T-cell (primary cell): ENCODE measurements at regions not wholly inside any gene's neighbourhood (a gene's known extent, or its start where the extent isn't known, plus 50 kb on each side); places are given as distances from the start of the nearest gene placed in this dataset.

ENCODE experiments used
- ATAC-seq, 4 experiments: fragments of 200-7000 bp in 3 of 4; fragments of 150-1000 bp in 1 of 4; cut with Tn5 transposase; replicated peaks in 1 of 4; 1 replicate in 3 of 4; 2 replicates in 1 of 4; pipeline ENCODE4 v1.10.0; 2021; ENCODE audit warnings: moderate library complexity in 3 of 4, mild to moderate bottlenecking in 2 of 4, moderate number of reproducible peaks in 1 of 4
- CTCF ChIA-PET, 2 donors: fragments of 300-600 bp; sonication (Branson Sonifier 250); formaldehyde crosslinking; loops; one replicate each; lab custom pipeline; 2022; ENCODE audit warnings: antibody characterized with exemption in 2 of 2; lab: Charles Lee
- POLR2A ChIA-PET, 2 donors: fragments of 300-600 bp; sonication (Branson Sonifier 250); formaldehyde crosslinking; loops; one replicate each; lab custom pipeline; 2022; ENCODE audit warnings: antibody characterized with exemption in 2 of 2; lab: Charles Lee
- DNase-seq, 35 experiments: peaks; one replicate each; pipeline versions ENCODE4 v3.0.0 to v3.0.0-alpha.2; 2013 to 2023
- H3K27ac ChIP-seq: one replicate; pipeline ENCODE4 v1.5.1; 2013; ENCODE audit warnings: low read length
- H3K27me3 ChIP-seq, 2 experiments: replicated peaks in 1 of 2; 1 replicate in 1 of 2; 2 replicates in 1 of 2; pipeline versions ENCODE4 v1.6.1 to v1.7.0; 2013; ENCODE audit warnings: low read length in 1 of 2, mixed read lengths in 1 of 2; ENCODE audit not compliant: control insufficient read depth in 2 of 2, insufficient read depth in 2 of 2; ENCODE audit errors: extremely low read depth in 1 of 2
- H3K36me3 ChIP-seq, 2 donors: 1 replicate in 1 of 2; 2 replicates in 1 of 2; pipeline versions ENCODE4 v1.6.1 to v1.7.0; 2013; ENCODE audit warnings: low read length in 1 of 2; ENCODE audit not compliant: control insufficient read depth in 2 of 2, insufficient read depth in 1 of 2; ENCODE audit errors: extremely low read depth in 1 of 2
- H3K4me1 ChIP-seq, 2 experiments: 1 replicate in 1 of 2; 2 replicates in 1 of 2; pipeline versions ENCODE4 v1.6.1 to v1.7.0; 2013; ENCODE audit warnings: low read length in 2 of 2, mixed read lengths in 1 of 2; ENCODE audit not compliant: insufficient read depth in 2 of 2, control insufficient read depth in 1 of 2; ENCODE audit errors: extremely low read depth in 1 of 2
- H3K4me3 ChIP-seq, 2 donors: 1 replicate in 1 of 2; 2 replicates in 1 of 2; pipeline versions ENCODE4 v1.5.1 to v1.7.0; 2013; ENCODE audit warnings: mild to moderate bottlenecking in 2 of 2, low read length in 1 of 2, moderate library complexity in 1 of 2; ENCODE audit not compliant: control insufficient read depth in 1 of 2; ENCODE audit errors: extremely low read depth in 1 of 2
- H3K9me3 ChIP-seq: 2 replicates; pipeline ENCODE4 v1.7.0; 2013
- H3K27ac Mint-ChIP-seq, 2 donors: one replicate each; pipeline ENCODE4 v1.8.0; 2020 to 2021; ENCODE audit warnings: mild to moderate bottlenecking in 2 of 2, mixed read lengths in 2 of 2
- H3K27me3 Mint-ChIP-seq, 2 donors: one replicate each; pipeline ENCODE4 v1.8.0; 2021 to 2022; ENCODE audit warnings: mixed read lengths in 2 of 2
- H3K36me3 Mint-ChIP-seq: one replicate; pipeline ENCODE4 v1.8.0; 2021; ENCODE audit warnings: mixed read lengths
- H3K4me1 Mint-ChIP-seq, 3 donors: one replicate each; pipeline ENCODE4 v1.8.0; 2020 to 2022; ENCODE audit warnings: mixed read lengths in 3 of 3, mild to moderate bottlenecking in 1 of 3
- H3K4me3 Mint-ChIP-seq, 3 donors: one replicate each; pipeline ENCODE4 v1.8.0; 2020 to 2022; ENCODE audit warnings: mild to moderate bottlenecking in 3 of 3, mixed read lengths in 3 of 3, moderate library complexity in 3 of 3
- H3K9me3 Mint-ChIP-seq, 3 donors: one replicate each; pipeline ENCODE4 v1.8.0; 2020 to 2022; ENCODE audit warnings: mixed read lengths in 3 of 3
- WGBS: methylation state at CpG from one replicate; pipeline ENCODE4 v1.1.5; 2013; ENCODE audit warnings: missing lambda C conversion rate; ENCODE audit not compliant: insufficient coverage; 5-methylcytosine and 5-hydroxymethylcytosine counted together

DNA sequence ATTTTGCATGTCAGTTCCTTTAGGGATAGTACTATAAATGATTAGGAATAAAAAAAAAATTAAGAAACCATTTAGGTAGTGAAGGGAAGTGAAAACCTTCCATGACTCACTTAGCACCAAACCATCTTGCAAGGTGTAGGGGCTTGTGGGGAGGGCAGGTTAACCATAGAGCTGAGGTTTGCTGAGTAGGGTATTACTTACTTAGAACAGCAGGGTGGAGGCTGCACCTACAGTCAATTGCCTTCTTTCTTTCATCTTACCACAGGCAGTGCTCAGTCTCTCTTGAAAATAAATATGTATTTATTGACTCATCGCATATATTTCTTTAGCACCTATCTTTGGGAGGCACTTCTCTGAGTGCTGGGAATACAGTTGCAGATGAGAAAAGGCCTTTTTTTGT lies 104.9 kb upstream of the GIMD1 start:
- H3K4me3 ChIP-seq = no peak overlapping the region
- Mint-ChIP-seq H3K9me3 (peaks cover 0 to 10% (median 0%) of the 10 kb centered on the region in 3 donors), H3K27me3 (peaks cover 1 to 9% of the 10 kb centered on the region in 2 donors), H3K4me3 (no peak overlapping the region), H3K27ac (no peak overlapping the region), H3K4me1 (no peaks in the 10 kb centered on the region), H3K36me3 (no peaks in the 10 kb centered on the region)
- no peak overlapping the region for H3K27ac ChIP-seq
- DNase-seq (no peak), ATAC-seq (no peak)
- CTCF ChIA-PET = no interaction called here
- no peaks in the 10 kb centered on the region for H3K9me3 ChIP-seq
- H3K27me3 ChIP-seq = peaks cover 0 to 4% of the 10 kb centered on the region in 2 experiments
- no peaks in the 10 kb centered on the region for H3K4me1 ChIP-seq
- WGBS = no CpG with 5 or more reads among the region's 1 CpG
- POLR2A ChIA-PET = no interaction called here
- no peaks in the 10 kb centered on the region for H3K36me3 ChIP-seq

DNA sequence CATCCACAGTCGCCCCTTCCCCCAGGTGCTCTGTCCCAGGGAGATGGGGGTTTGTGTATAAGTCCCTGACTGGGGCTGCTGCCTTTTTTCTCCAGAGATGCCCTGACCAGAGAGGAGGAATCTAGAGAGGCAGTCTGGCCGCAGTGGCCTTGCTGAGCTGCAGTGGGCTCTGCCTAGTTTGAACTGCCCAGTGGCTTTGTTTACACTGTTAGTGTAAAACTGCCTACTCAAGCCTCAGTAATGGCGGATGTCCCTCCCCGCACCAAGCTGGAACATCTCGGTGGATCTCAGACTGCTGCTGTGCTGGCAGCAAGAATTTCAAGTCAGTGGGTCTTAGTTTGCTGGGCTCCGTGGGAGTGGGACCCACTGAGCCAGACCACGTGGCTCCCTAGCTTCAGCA lies 102.6 kb upstream of the GIMD1 start:
- ChIA-PET POLR2A (no interaction called here), CTCF (no interaction called here)
- ATAC-seq = no peak
- Histone ChIP-seq H3K4me3 (no peak overlapping the region), H3K27me3 (peaks cover 0 to 4% of the 10 kb centered on the region in 2 experiments), H3K36me3 (no peaks in the 10 kb centered on the region), H3K9me3 (no peaks in the 10 kb centered on the region), H3K4me1 (no peaks in the 10 kb centered on the region), H3K27ac (no peak overlapping the region)
- Mint-ChIP-seq H3K36me3 (no peaks in the 10 kb centered on the region), H3K4me3 (no peak overlapping the region), H3K27ac (no peak overlapping the region), H3K9me3 (peaks cover 0 to 10% (median 0%) of the 10 kb centered on the region in 3 donors), H3K27me3 (peaks cover 1 to 9% of the 10 kb centered on the region in 2 donors), H3K4me1 (no peaks in the 10 kb centered on the region)
- no peak for DNase-seq
- WGBS = 86% methylated on average over 7 of the region's 7 CpGs

DNA sequence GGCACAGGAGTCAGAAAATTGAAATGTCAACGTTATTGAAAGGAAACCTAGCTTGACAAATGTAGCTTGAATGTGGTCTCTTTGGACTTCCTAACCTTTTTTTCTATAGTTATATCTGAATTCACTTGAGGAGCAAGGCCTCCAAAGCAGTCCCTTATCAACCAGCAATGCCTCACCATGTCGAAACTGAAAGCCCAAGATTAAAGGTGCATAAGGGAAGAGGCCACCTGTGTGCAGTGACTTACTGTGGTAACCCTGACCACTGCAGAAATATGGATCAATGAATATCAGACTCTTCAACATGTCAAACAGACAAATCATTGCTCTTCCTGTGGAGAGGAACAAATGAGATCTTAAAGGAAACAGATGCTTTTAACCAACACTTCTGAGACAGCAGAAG lies 95.0 kb upstream of the GIMD1 start:
- Histone ChIP-seq H3K4me3 (no peak overlapping the region), H3K4me1 (no peaks in the 10 kb centered on the region), H3K36me3 (no peaks in the 10 kb centered on the region), H3K27ac (no peak overlapping the region), H3K9me3 (no peaks in the 10 kb centered on the region), H3K27me3 (no peaks in the 10 kb centered on the region)
- DNase-seq (no peak), ATAC-seq (no peak)
- H3K36me3 Mint-ChIP-seq = no peaks in the 10 kb centered on the region
- H3K27me3 Mint-ChIP-seq = no peaks in the 10 kb centered on the region
- CTCF ChIA-PET = no interaction called here
- no peak overlapping the region for H3K4me3 Mint-ChIP-seq
- H3K27ac Mint-ChIP-seq = no peak overlapping the region
- no peaks in the 10 kb centered on the region for H3K4me1 Mint-ChIP-seq
- POLR2A ChIA-PET = no interaction called here
- no peaks in the 10 kb centered on the region for H3K9me3 Mint-ChIP-seq
- WGBS = 0% methylated on average over 1 of the region's 2 CpGs

DNA sequence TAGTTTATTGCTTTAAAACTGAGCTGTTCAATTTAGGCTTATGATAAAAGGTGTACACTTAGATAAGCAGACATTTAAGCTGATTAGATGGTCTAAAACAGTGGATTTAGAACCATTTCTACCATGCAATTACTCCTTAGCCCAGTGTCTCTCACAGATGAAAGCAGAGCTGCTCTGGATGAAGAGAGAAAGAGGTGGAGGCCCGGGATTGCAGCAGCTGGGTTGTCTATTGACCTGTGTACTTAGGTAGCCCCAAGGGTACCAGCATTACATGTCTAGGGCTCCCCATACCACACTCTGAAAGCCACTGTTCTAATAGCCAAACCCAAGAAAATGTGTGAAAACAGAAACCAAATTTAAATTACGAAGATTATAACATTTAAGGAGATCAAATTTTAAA lies 86.0 kb upstream of the GIMD1 start:
- Mint-ChIP-seq H3K36me3 (no peaks in the 10 kb centered on the region), H3K4me3 (no peak overlapping the region), H3K27me3 (no peaks in the 10 kb centered on the region), H3K27ac (no peak overlapping the region), H3K9me3 (no peaks in the 10 kb centered on the region), H3K4me1 (no peaks in the 10 kb centered on the region)
- Histone ChIP-seq H3K4me3 (no peak overlapping the region), H3K4me1 (no peaks in the 10 kb centered on the region), H3K36me3 (no peaks in the 10 kb centered on the region), H3K27me3 (no peaks in the 10 kb centered on the region), H3K9me3 (no peaks in the 10 kb centered on the region), H3K27ac (no peak overlapping the region)
- ATAC-seq (no peak), DNase-seq (no peak)
- POLR2A ChIA-PET = no interaction called here
- CTCF ChIA-PET = no interaction called here
- no CpG with 5 or more reads among the region's 2 CpGs for WGBS

DNA sequence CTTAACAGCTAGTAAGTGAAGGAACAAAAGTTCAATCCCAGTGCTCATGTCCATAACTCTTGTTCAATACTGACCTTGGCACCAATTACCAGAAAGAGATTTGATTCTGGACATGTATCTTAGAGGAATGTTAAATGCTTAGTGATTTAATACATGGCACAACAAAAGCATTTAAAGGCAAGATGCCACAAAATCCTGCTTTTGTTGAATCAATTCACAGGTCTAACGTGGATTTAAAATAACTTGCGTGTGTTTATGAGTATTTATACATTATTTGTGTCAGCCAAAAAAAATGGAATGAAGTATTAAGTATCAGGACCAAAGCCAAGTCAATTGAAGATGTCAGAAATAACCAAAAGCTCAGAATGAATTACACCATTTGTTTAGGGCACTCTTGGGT lies 85.4 kb upstream of the GIMD1 start:
- no peak for DNase-seq
- H3K27ac Mint-ChIP-seq = no peak overlapping the region
- ATAC-seq = no peak
- H3K4me3 ChIP-seq = no peak overlapping the region
- no peaks in the 10 kb centered on the region for H3K4me1 ChIP-seq
- ChIA-PET CTCF (no interaction called here), POLR2A (no interaction called here)
- H3K27ac ChIP-seq = no peak overlapping the region
- H3K36me3 ChIP-seq = no peaks in the 10 kb centered on the region
- 90% methylated on average over 2 of the region's 2 CpGs for WGBS
- H3K27me3 Mint-ChIP-seq = no peaks in the 10 kb centered on the region
- no peaks in the 10 kb centered on the region for H3K9me3 ChIP-seq
- no peaks in the 10 kb centered on the region for H3K36me3 Mint-ChIP-seq
- H3K4me1 Mint-ChIP-seq = no peaks in the 10 kb centered on the region
- H3K4me3 Mint-ChIP-seq = no peak overlapping the region
- no peaks in the 10 kb centered on the region for H3K27me3 ChIP-seq
- H3K9me3 Mint-ChIP-seq = no peaks in the 10 kb centered on the region

DNA sequence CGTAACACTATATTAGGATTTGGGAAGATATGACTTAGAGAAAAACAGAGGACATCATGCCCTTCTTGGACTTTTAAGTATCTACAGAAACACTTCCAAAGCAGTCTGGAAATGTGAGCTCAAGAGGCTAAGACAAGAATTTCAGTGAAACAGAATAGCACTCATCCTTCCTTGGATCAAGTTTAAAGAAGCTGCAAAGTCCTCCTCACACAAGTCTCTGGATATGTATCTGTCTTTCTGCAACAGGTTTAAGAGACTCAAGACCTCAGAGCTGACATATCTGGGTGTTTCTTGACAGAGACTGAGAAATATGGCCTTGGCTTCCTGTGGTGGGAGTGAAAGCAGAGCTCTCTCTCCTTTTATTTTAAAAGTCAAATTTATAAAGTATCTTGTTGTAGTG lies 82.5 kb upstream of the GIMD1 start:
- H3K4me3 ChIP-seq = no peak overlapping the region
- peaks cover 0 to under 1% of the 10 kb centered on the region in 2 donors for H3K27me3 Mint-ChIP-seq
- POLR2A ChIA-PET = no interaction called here
- H3K4me3 Mint-ChIP-seq = no peak overlapping the region
- CTCF ChIA-PET = no interaction called here
- H3K9me3 Mint-ChIP-seq = no peaks in the 10 kb centered on the region
- no peak overlapping the region for H3K27ac ChIP-seq
- H3K36me3 Mint-ChIP-seq = no peaks in the 10 kb centered on the region
- H3K27me3 ChIP-seq = no peaks in the 10 kb centered on the region
- H3K27ac Mint-ChIP-seq = no peak overlapping the region
- H3K36me3 ChIP-seq = no peaks in the 10 kb centered on the region
- H3K9me3 ChIP-seq = no peaks in the 10 kb centered on the region
- no peaks in the 10 kb centered on the region for H3K4me1 Mint-ChIP-seq
- no peak for ATAC-seq
- no peak for DNase-seq
- WGBS = no CpG with 5 or more reads among the region's 1 CpG
- no peaks in the 10 kb centered on the region for H3K4me1 ChIP-seq

DNA sequence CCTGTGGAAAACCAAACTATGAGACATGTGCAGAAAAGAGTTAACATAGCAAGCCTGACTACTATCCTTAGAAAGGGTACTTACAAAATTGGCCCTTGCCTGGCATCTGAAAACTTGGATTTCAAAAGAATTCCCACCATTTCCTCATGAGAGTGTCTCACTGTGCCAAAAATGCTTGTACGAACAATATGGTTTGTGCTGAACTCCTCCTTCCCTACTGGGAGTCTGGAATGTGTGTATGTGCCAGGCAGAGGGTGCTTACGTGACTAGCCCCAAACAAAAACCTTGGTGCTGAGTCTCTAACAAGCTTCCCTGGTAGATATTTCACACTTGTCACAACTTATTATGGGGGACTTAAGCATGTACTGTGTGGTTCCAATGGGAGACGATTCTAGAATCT lies 81.7 kb upstream of the GIMD1 start:
- H3K9me3 ChIP-seq = no peaks in the 10 kb centered on the region
- POLR2A ChIA-PET = no interaction called here
- WGBS = no CpG with 5 or more reads among the region's 3 CpGs
- no peak overlapping the region for H3K27ac Mint-ChIP-seq
- H3K36me3 ChIP-seq = no peaks in the 10 kb centered on the region
- H3K4me3 Mint-ChIP-seq = no peak overlapping the region
- CTCF ChIA-PET = no interaction called here
- no peaks in the 10 kb centered on the region for H3K27me3 ChIP-seq
- H3K27me3 Mint-ChIP-seq = peaks cover 0 to 5% of the 10 kb centered on the region in 2 donors
- DNase-seq (no peak), ATAC-seq (no peak)
- H3K4me1 ChIP-seq = no peaks in the 10 kb centered on the region
- H3K36me3 Mint-ChIP-seq = no peaks in the 10 kb centered on the region
- H3K4me3 ChIP-seq = no peak overlapping the region
- H3K27ac ChIP-seq = no peak overlapping the region
- H3K9me3 Mint-ChIP-seq = peaks cover 0 to 5% (median 2%) of the 10 kb centered on the region in 3 donors
- no peaks in the 10 kb centered on the region for H3K4me1 Mint-ChIP-seq
